HG03469 (cell line): ENCODE measurements at regions not wholly inside any gene's neighbourhood (a gene's known extent, or its start where the extent isn't known, plus 50 kb on each side); places are given as distances from the start of the nearest gene placed in this dataset.
"Not testable (repeated sequence)": the region's sequence is repeated elsewhere in the genome, so short reads cannot be mapped to it uniquely, and the experiment has no call there.

Experiments
- ATAC-seq: cut with Tn5 transposase; IDR thresholded peaks from one replicate; pipeline ENCODE4 v1.9.1; 2021; ENCODE audit warnings: mild to moderate bottlenecking, moderate library complexity, moderate number of reproducible peaks; ENCODE audit not compliant: unreplicated experiment

GRCh38 chr2:147000151-147000550 is 844.7 kb upstream of the ACVR2A start:
- ATAC-seq, result not testable (repeated sequence)

GRCh38 chr2:146997945-146998344 is 846.9 kb upstream of the ACVR2A start:
- no peak for ATAC-seq

GRCh38 chr2:146997488-146997887 is 847.3 kb upstream of the ACVR2A start:
- no peak for ATAC-seq

- ATAC-seq, result no peak
Measured at GRCh38 chr2:146994246-146994645, 850.6 kb upstream of the ACVR2A start.

- no peak for ATAC-seq
Measured at GRCh38 chr2:146992466-146992865, 852.4 kb upstream of the ACVR2A start.

GRCh38 chr2:146992057-146992456 is 852.8 kb upstream of the ACVR2A start:
- no peak for ATAC-seq

GRCh38 chr2:146990311-146991054 is 854.3 kb upstream of the ACVR2A start:
- no peak for ATAC-seq

GRCh38 chr2:146989741-146990140 is 855.1 kb upstream of the ACVR2A start:
- ATAC-seq, result no peak

- no peak for ATAC-seq
Measured at GRCh38 chr2:146987996-146988395, 856.8 kb upstream of the ACVR2A start.

GRCh38 chr2:146986161-146986560 is 858.7 kb upstream of the ACVR2A start:
- ATAC-seq, result peak; percentile 74

- ATAC-seq, result no peak
Measured at GRCh38 chr2:146985753-146986152, 859.1 kb upstream of the ACVR2A start.

- no peak for ATAC-seq
Measured at GRCh38 chr2:146984014-146984413, 860.8 kb upstream of the ACVR2A start.

- ATAC-seq, result no peak
Measured at GRCh38 chr2:146982393-146982846, 862.4 kb upstream of the ACVR2A start.

- ATAC-seq, result no peak
Measured at GRCh38 chr2:146981921-146982320, 862.9 kb upstream of the ACVR2A start.

- no peak for ATAC-seq
Measured at GRCh38 chr2:146979746-146980145, 865.1 kb upstream of the ACVR2A start.

- no peak for ATAC-seq
Measured at GRCh38 chr2:146978577-146979555, 866.0 kb upstream of the ACVR2A start.

- not testable (repeated sequence) for ATAC-seq
Measured at GRCh38 chr2:146970981-146971380, 873.8 kb upstream of the ACVR2A start.

- not testable (repeated sequence) for ATAC-seq
Measured at GRCh38 chr2:146969703-146970102, 875.1 kb upstream of the ACVR2A start.

GRCh38 chr2:146964494-146964893 is 880.3 kb upstream of the ACVR2A start:
- no peak for ATAC-seq

GRCh38 chr2:146954544-146954943 is 890.3 kb upstream of the ACVR2A start:
- ATAC-seq, result no peak

- ATAC-seq, result no peak
Measured at GRCh38 chr2:146952696-146953095, 892.1 kb upstream of the ACVR2A start.

GRCh38 chr2:146950911-146951310 is 893.9 kb upstream of the ACVR2A start:
- ATAC-seq, result no peak
